SK-N-MC (cell line): ENCODE measurements at regions not wholly inside any gene's neighbourhood (a gene's known extent, or its start where the extent isn't known, plus 50 kb on each side); places are given as distances from the start of the nearest gene placed in this dataset.
"Not testable (repeated sequence)": the region's sequence is repeated elsewhere in the genome, so short reads cannot be mapped to it uniquely, and the experiment has no call there.

Experiments
- DNase-seq: peaks from one replicate; pipeline ENCODE4 v3.0.0-alpha.2; 2011; ENCODE audit warnings: low read depth, low spot score
- H3K27ac ChIP-seq: fragments of 200-600 bp; sonication (generic); 2 replicates; pipeline ENCODE4 v1.5.1; 2016; ENCODE audit warnings: mixed run types
- H3K36me3 ChIP-seq: fragments of 200-600 bp; sonication (generic); 2 replicates; pipeline ENCODE4 v1.6.1; 2017; ENCODE audit warnings: antibody characterized with exemption, low read length, mixed read lengths; ENCODE audit not compliant: insufficient read depth
- H3K4me3 ChIP-seq: fragments of 200-600 bp; sonication (generic); 2 replicates; pipeline ENCODE4 v1.5.1; 2016
- H3K9ac ChIP-seq: fragments of 200-600 bp; sonication (generic); 2 replicates; pipeline ENCODE4 v1.8.0; 2017; ENCODE audit warnings: mixed run types, mixed read lengths; ENCODE audit not compliant: insufficient read length
- H3K9me3 ChIP-seq: fragments of 200-600 bp; sonication (generic); 2 replicates; pipeline ENCODE4 v1.6.1; 2017; ENCODE audit warnings: low read depth, mild to moderate bottlenecking, antibody characterized with exemption, low read length, moderate library complexity, mixed read lengths
- EZH2 ChIP-seq: fragments of 200-600 bp; sonication (generic); IDR thresholded peaks from one replicate; pipeline ENCODE4 v1.6.1; 2017; ENCODE audit warnings: antibody characterized with exemption
- FOXP2 ChIP-seq: optimal IDR thresholded peaks from 2 replicates; pipeline ENCODE3; 2011; ENCODE audit warnings: mild to moderate bottlenecking, moderate library complexity; ENCODE audit not compliant: insufficient read depth; ENCODE audit errors: extremely low read length, control extremely low read depth
- POLR2AphosphoS5 ChIP-seq: IDR thresholded peaks from 2 replicates; pipeline ENCODE4 v1.6.1; 2012; ENCODE audit warnings: mild to moderate bottlenecking, low read depth, low read length, borderline replicate concordance

DNA sequence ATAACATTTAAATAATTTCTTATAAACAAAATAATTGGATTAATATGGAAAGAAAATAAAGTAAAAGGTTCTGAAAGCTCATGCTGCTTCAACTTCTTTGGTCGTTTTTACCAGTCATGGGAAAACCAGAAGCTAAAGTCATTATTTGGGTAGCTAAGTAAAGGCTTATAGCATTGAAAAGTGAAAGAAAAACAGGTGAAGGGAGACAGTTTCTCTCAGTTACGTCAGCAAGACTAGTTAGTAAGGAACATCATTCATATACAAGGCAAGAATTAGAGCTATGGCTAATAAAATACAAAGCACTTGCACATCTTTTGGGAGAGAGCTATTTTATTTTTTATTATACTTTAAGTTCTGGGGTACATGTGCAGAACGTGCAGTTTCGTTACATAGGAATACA is 170.3 kb upstream of the SYT10 start:
- no peak overlapping the region for H3K27ac ChIP-seq
- H3K9ac ChIP-seq = no peak overlapping the region
- no peaks in the 10 kb centered on the region for H3K9me3 ChIP-seq
- no peak overlapping the region for H3K4me3 ChIP-seq
- DNase-seq = no peak
- no peaks in the 10 kb centered on the region for H3K36me3 ChIP-seq
- TF ChIP-seq EZH2 (no peak), FOXP2 (no peak), POLR2AphosphoS5 (no peak)

- no peak overlapping the region for H3K9ac ChIP-seq
- H3K27ac ChIP-seq = no peak overlapping the region
- H3K4me3 ChIP-seq = no peak overlapping the region
- TF ChIP-seq EZH2 (no peak), POLR2AphosphoS5 (no peak)
- H3K9me3 ChIP-seq = no peaks in the 10 kb centered on the region
- DNase-seq = no peak
- H3K36me3 ChIP-seq = no peaks in the 10 kb centered on the region
Observed at GRCh38 chr12:33614630-33615029, 175.0 kb upstream of the SYT10 start.

- H3K36me3 ChIP-seq = no peaks in the 10 kb centered on the region
- no peak for TF ChIP-seq EZH2
- no peak for TF ChIP-seq FOXP2
- TF ChIP-seq POLR2AphosphoS5 = no peak
- DNase-seq = no peak
- no peak overlapping the region for H3K9ac ChIP-seq
- H3K4me3 ChIP-seq = no peak overlapping the region
- no peak overlapping the region for H3K27ac ChIP-seq
- no peaks in the 10 kb centered on the region for H3K9me3 ChIP-seq
Observed at GRCh38 chr12:33617218-33617617, 177.6 kb upstream of the SYT10 start.

DNA sequence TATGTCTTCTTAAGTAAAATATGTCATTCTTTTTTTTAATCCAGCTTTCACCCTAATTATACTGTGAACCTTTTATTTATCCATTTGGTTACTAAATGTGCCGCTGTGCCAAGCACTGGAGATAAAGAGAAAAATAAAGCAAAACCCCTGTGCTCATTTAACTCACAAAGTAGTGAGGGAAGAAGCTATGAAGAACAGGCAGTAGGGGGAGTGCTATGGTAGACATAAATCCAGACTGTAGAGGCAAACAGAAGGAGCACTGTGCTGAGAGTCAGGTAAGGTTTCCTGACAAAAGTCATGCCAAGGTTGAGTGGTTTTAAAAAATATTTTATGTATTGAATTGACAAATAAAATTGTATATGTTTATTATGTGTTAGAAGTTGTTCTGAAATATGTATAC is 188.5 kb upstream of the SYT10 start:
- Histone ChIP-seq H3K9ac (no peak overlapping the region), H3K36me3 (no peaks in the 10 kb centered on the region), H3K27ac (no peak overlapping the region), H3K9me3 (no peaks in the 10 kb centered on the region), H3K4me3 (no peak overlapping the region)
- no peak for TF ChIP-seq FOXP2
- TF ChIP-seq POLR2AphosphoS5 = no peak
- no peak for TF ChIP-seq EZH2
- no peak for DNase-seq

DNA sequence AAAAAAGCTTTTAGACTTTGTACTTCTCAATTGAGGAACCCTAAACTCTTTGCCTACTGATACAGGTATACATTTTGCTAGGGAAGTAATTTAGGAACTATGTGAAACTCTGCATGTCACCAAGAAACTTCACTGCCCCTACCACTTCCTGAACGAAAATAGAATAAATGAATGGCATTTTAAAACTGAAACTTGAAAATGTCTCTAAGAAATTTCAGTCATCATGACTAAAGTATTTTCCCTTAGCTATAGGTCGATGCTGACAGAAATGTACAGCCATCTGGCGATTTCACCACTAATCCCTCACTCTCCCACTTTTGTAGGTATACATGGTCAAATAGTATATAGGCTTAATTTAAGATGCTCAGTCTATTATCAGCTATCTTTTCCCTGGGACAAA is 194.9 kb upstream of the SYT10 start:
- H3K9ac ChIP-seq = no peak overlapping the region
- no peaks in the 10 kb centered on the region for H3K9me3 ChIP-seq
- no peaks in the 10 kb centered on the region for H3K36me3 ChIP-seq
- no peak overlapping the region for H3K4me3 ChIP-seq
- DNase-seq = no peak
- H3K27ac ChIP-seq = no peak overlapping the region
- no peak for TF ChIP-seq EZH2
- TF ChIP-seq FOXP2 = no peak
- TF ChIP-seq POLR2AphosphoS5 = no peak

DNA sequence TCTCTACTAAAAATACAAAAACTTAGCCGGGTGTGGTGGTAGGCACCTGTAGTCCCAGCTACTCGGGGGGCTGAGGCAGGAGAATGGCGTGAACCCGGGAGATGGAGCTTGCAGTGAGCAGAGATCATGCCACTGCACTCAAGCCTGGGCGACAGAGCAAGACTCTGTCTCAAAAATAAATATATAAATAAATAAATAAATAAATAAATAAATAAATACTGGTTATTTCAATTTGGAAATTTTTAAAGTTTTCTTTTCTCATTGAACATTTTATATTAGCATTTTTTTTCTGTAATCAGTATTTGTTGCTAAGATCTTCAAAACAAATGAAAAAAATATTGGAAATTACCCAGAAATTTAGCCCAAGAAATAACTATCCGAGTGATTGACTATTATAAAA is 197.3 kb upstream of the SYT10 start:
- H3K9ac ChIP-seq, H3K9me3 ChIP-seq: not testable (repeated sequence)

DNA sequence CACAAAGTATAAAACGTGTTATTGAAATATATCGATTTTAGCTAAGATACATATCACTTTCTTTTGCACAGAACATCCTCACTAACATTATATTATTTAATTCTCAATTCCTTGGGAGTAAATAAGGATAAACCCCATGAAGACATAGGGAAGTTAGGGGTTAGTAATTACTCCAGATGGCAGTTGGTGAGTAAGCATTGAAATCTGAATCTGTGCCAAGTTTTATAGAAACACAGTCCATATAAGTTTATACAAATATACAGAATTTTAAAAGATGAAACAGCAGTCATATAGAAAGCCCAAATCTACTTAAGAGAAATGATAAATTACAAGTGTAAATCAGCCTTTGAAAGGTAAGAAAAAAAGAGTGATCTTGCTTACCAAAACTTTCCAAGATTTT is 200.4 kb upstream of the SYT10 start:
- DNase-seq = no peak
- H3K4me3 ChIP-seq = no peak overlapping the region
- no peak overlapping the region for H3K9ac ChIP-seq
- no peak overlapping the region for H3K27ac ChIP-seq
- no peak for TF ChIP-seq POLR2AphosphoS5
- no peak for TF ChIP-seq FOXP2
- TF ChIP-seq EZH2 = no peak
- no peaks in the 10 kb centered on the region for H3K36me3 ChIP-seq
- no peaks in the 10 kb centered on the region for H3K9me3 ChIP-seq

More for the DNA sequence above, 197.3 kb upstream of the SYT10 start:
- H3K4me3 ChIP-seq, H3K27ac ChIP-seq, H3K36me3 ChIP-seq, DNase-seq: not testable (repeated sequence)

GRCh38 chr12:33649992-33650391 is 210.4 kb upstream of the SYT10 start:
- Histone ChIP-seq H3K9me3 (no peaks in the 10 kb centered on the region), H3K27ac (no peak overlapping the region), H3K9ac (no peak overlapping the region), H3K36me3 (no peaks in the 10 kb centered on the region), H3K4me3 (no peak overlapping the region)
- no peak for DNase-seq
- TF ChIP-seq POLR2AphosphoS5 (no peak), FOXP2 (no peak), EZH2 (no peak)

GRCh38 chr12:33650832-33651231 is 211.2 kb upstream of the SYT10 start:
- H3K9ac ChIP-seq = no peak overlapping the region
- TF ChIP-seq EZH2 (no peak), POLR2AphosphoS5 (no peak), FOXP2 (no peak)
- DNase-seq = no peak
- H3K27ac ChIP-seq = no peak overlapping the region
- no peaks in the 10 kb centered on the region for H3K36me3 ChIP-seq
- H3K4me3 ChIP-seq = no peak overlapping the region
- H3K9me3 ChIP-seq = no peaks in the 10 kb centered on the region

DNA sequence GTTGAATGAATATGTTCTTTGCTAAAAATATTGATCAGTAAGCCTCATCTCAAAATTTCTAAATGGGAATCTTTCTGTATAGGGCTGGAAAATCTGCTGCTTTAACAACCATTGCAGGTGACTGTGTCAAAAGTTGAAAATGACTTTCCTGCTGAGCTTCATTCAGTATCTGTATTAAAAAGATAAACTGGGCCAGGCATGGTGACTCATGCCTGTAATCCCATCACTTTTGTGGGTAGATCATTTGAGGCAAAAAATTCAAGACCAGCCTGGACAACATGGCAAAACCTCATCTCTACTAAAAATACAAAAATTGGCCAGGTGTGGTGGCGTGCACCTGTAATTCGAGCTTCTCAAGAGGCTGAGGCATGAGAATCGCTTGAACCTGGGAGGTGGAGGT is 213.7 kb upstream of the SYT10 start:
- no peaks in the 10 kb centered on the region for H3K9me3 ChIP-seq
- no peak overlapping the region for H3K27ac ChIP-seq
- no peak for DNase-seq
- H3K36me3 ChIP-seq = no peaks in the 10 kb centered on the region
- TF ChIP-seq FOXP2 = no peak
- TF ChIP-seq POLR2AphosphoS5 = no peak
- TF ChIP-seq EZH2 = no peak
- no peak overlapping the region for H3K4me3 ChIP-seq
- no peak overlapping the region for H3K9ac ChIP-seq
